HFFc6 (cell line): ENCODE measurements at regions not wholly inside any gene's neighbourhood (a gene's known extent, or its start where the extent isn't known, plus 50 kb on each side); places are given as distances from the start of the nearest gene placed in this dataset.
"Not testable (repeated sequence)": the region's sequence is repeated elsewhere in the genome, so short reads cannot be mapped to it uniquely, and the experiment has no call there.

Source experiments
- DNase-seq: peaks from one replicate; pipeline ENCODE4 v3.0.0-alpha.2; 2018
- H3K27ac Mint-ChIP-seq: 2 replicates; pipeline ENCODE4 v1.8.0; 2020; ENCODE audit warnings: mild to moderate bottlenecking, mixed read lengths
- H3K27me3 Mint-ChIP-seq: 2 replicates; pipeline ENCODE4 v1.8.0; 2021; ENCODE audit warnings: mild to moderate bottlenecking, moderate library complexity, mixed read lengths; ENCODE audit not compliant: insufficient read depth
- H3K36me3 Mint-ChIP-seq: 2 replicates; pipeline ENCODE4 v1.8.0; 2021; ENCODE audit warnings: low read depth, mixed read lengths
- H3K4me1 Mint-ChIP-seq: 2 replicates; pipeline ENCODE4 v1.8.0; 2020; ENCODE audit warnings: low read depth, mixed read lengths
- H3K4me3 Mint-ChIP-seq: 2 replicates; pipeline ENCODE4 v1.8.0; 2020; ENCODE audit warnings: mild to moderate bottlenecking, moderate library complexity, mixed read lengths
- H3K9me3 Mint-ChIP-seq: 2 replicates; pipeline ENCODE4 v1.8.0; 2020; ENCODE audit warnings: mild to moderate bottlenecking, mixed read lengths
- CTCF ChIP-seq: fragments of 200-600 bp; sonication (generic); IDR thresholded peaks from 2 replicates; pipeline ENCODE4 v1.5.0; 2021; ENCODE audit warnings: antibody characterized with exemption, mild to moderate bottlenecking

- peak; percentile 69 for DNase-seq
Observed at GRCh38 chr14:23727566-23728335, 91.6 kb downstream of the DHRS2 start.

DNA sequence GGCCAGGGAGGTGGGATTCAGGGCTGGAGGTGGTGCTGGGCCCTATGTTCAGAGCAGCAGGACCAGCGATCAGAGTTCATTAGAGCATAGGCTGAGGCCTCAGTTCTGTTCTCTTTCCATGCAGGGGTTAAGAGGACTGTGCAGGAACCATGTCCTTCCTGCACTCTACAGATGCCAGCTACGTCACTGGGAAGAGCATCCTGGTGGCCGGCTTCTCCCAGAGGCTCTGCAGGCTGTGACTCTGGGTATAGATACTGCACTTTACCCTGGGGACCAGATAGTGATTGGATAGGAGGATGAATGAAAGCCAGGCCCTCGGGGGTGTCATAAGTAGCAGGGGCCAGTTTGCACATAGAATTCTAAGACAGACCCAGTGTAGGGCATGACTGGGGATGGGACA, 92.6 kb downstream of the DHRS2 start:
- no peak for DNase-seq
- no peak overlapping the region for H3K27ac Mint-ChIP-seq
- H3K36me3 Mint-ChIP-seq = no peaks in the 10 kb centered on the region
- peaks cover 16% of the 10 kb centered on the region for H3K27me3 Mint-ChIP-seq
- no peak overlapping the region for H3K4me3 Mint-ChIP-seq
- peaks cover 21% of the 10 kb centered on the region for H3K4me1 Mint-ChIP-seq
- H3K9me3 Mint-ChIP-seq = no peaks in the 10 kb centered on the region
- TF ChIP-seq CTCF = no peak

More at GRCh38 chr14:23727566-23728335, 91.6 kb downstream of the DHRS2 start:
- H3K4me1 Mint-ChIP-seq = peaks cover 21% of the 10 kb centered on the region
- no peaks in the 10 kb centered on the region for H3K36me3 Mint-ChIP-seq
- peak; percentile 80 for TF ChIP-seq CTCF
- H3K4me3 Mint-ChIP-seq = no peak overlapping the region
- no peak overlapping the region for H3K27ac Mint-ChIP-seq
- no peaks in the 10 kb centered on the region for H3K9me3 Mint-ChIP-seq
- H3K27me3 Mint-ChIP-seq = peaks cover 11% of the 10 kb centered on the region; the same call in 1 of the 2 replicates

DNA sequence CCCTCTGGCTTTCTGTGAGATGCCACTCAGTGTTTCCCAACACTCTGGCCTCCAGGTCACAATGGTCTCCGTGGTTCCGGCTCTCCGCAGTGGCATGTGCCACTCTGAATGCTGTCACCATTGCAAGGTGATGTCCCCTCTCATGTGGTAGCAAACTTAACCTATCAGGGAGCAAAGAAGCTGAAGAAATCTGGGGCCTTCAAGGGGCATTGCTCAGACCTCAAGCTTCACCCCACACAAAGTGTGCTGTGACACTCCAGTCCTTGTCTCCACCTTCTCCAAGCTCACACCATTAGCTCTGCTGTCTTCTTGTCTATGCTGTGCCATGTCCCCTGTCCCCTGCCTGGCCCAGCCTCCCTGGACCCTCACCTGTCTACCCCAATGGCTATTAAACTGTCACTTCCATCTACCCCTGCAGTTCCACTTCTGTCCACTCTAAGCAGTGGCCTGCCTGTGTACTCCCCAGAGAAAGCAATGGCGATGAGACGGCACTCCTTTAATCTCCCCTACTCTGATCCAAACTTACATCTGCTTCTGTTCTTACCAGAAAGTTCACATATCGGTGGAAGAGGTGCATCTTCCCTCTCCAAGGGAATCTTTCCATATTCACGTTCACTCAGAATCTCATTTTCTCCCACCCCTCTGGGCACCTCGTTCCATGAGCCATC, 93.7 kb downstream of the DHRS2 start:
- DNase-seq = no peak
- H3K27ac Mint-ChIP-seq = no peak overlapping the region
- H3K4me1 Mint-ChIP-seq = peaks cover 21% of the 10 kb centered on the region
- no peaks in the 10 kb centered on the region for H3K9me3 Mint-ChIP-seq
- H3K36me3 Mint-ChIP-seq = no peaks in the 10 kb centered on the region
- peak; percentile 52 for TF ChIP-seq CTCF
- peaks cover 15% of the 10 kb centered on the region for H3K27me3 Mint-ChIP-seq
- H3K4me3 Mint-ChIP-seq = no peak overlapping the region

DNA sequence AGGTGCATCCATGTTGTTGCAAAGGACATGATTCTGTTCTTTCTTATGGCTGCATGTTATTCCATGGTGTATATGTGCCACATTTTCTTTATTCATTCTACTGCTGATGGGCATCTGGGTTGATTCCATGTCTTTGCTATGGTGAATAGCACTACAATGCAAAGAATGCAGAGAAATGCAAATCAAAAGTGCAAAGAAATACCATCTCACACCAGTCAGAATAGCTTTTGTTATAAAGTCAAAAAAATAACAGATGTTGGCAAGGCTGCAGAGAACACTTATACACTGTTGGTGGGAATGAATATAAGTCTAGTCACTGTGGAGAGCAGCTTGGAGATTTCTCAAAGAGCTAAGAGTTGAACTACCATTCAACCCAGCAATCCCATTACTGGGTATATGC, 99.2 kb downstream of the DHRS2 start:
- no peak overlapping the region for H3K27ac Mint-ChIP-seq
- no peaks in the 10 kb centered on the region for H3K36me3 Mint-ChIP-seq
- H3K27me3 Mint-ChIP-seq = peaks cover 14% of the 10 kb centered on the region
- TF ChIP-seq CTCF = no peak
- H3K4me3 Mint-ChIP-seq = no peak overlapping the region
- H3K4me1 Mint-ChIP-seq = no peaks in the 10 kb centered on the region
- H3K9me3 Mint-ChIP-seq = no peaks in the 10 kb centered on the region
- DNase-seq = no peak

DNA sequence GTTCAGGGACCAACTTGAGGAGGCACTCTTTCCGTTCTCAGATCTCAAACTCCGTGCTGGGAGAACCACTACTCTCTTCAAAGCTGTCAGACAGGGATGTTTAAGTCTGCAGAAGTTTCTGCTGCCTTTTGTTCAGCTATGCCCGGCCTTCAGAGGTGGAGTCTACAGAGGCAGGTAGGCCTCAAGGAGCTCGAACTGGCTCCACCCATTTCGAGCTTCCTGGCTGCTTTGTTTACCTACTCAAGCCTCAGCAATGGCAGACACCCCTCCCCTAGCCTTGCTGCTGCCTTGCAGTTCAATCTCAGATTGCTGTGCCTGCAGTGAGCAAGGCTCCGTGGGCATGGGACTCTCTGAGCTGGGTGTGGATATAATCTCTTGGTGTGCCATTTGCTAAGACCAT, 108.2 kb downstream of the DHRS2 start:
- not testable (repeated sequence) for H3K4me3 Mint-ChIP-seq, H3K27ac Mint-ChIP-seq, DNase-seq, H3K36me3 Mint-ChIP-seq, H3K4me1 Mint-ChIP-seq
- Mint-ChIP-seq H3K27me3 (peaks cover 19% of the 10 kb centered on the region), H3K9me3 (peaks cover 16% of the 10 kb centered on the region)

GRCh38 chr14:23750357-23750756, 114.2 kb downstream of the DHRS2 start:
- peaks cover 11% of the 10 kb centered on the region for H3K27me3 Mint-ChIP-seq
- no peaks in the 10 kb centered on the region for H3K36me3 Mint-ChIP-seq
- H3K4me3 Mint-ChIP-seq = no peak overlapping the region
- H3K4me1 Mint-ChIP-seq = peaks cover 8% of the 10 kb centered on the region; the same call in 1 of the 2 replicates
- no peak for TF ChIP-seq CTCF
- no peak for DNase-seq
- no peaks in the 10 kb centered on the region for H3K9me3 Mint-ChIP-seq
- H3K27ac Mint-ChIP-seq = no peak overlapping the region
